Peyer's patch (tissue), 4 donors: ENCODE measurements at regions not wholly inside any gene's neighbourhood (a gene's known extent, or its start where the extent isn't known, plus 50 kb on each side); places are given as distances from the start of the nearest gene placed in this dataset.

ENCODE experiments used
- DNase-seq, 3 donors: peaks; one replicate each; pipeline ENCODE4 v3.0.0-alpha.2; 2017 to 2019
- H3K27ac ChIP-seq, 4 donors: fragments of 200-600 bp; sonication (generic); one replicate each; pipeline ENCODE4 v1.5.1; 2016 to 2019
- H3K27me3 ChIP-seq, 2 donors: fragments of 200-600 bp; sonication (generic); one replicate each; pipeline ENCODE4 v1.5.1; 2019
- H3K36me3 ChIP-seq, 3 donors: fragments of 200-600 bp; sonication (generic); one replicate each; pipeline ENCODE4 v1.5.1; 2016 to 2019
- H3K4me1 ChIP-seq, 4 donors: fragments of 200-600 bp; sonication (generic); one replicate each; pipeline ENCODE4 v1.5.1; 2016 to 2019
- H3K4me3 ChIP-seq, 4 donors: fragments of 200-600 bp; sonication (generic); 1 replicate in 3 of 4; 2 replicates in 1 of 4; pipeline ENCODE4 v1.5.1; 2016 to 2019; ENCODE audit warnings: mild to moderate bottlenecking in 1 of 4
- H3K9me3 ChIP-seq, 4 donors: fragments of 200-600 bp; sonication (generic); one replicate each; pipeline ENCODE4 v1.5.1; 2016 to 2019; ENCODE audit warnings: mild to moderate bottlenecking in 1 of 4
- CTCF ChIP-seq, 6 experiments: fragments of 450-650 bp in 4 of 6; fragments of 200-600 bp in 2 of 6; sonication (generic) in 1 of 6; IDR thresholded peaks; one replicate each; pipeline ENCODE4 v1.5.1; 2017 to 2019; ENCODE audit warnings: antibody characterized with exemption in 6 of 6, mild to moderate bottlenecking in 3 of 6, moderate library complexity in 1 of 6
- POLR2A ChIP-seq, 2 donors: fragments of 450-650 bp; IDR thresholded peaks; one replicate each; pipeline ENCODE4 v1.5.1; 2017; ENCODE audit warnings: antibody characterized with exemption in 2 of 2, mild to moderate bottlenecking in 2 of 2, moderate library complexity in 2 of 2

GRCh38 chr13:89791971-89792630 lies 1555.4 kb upstream of the MIR17HG start:
- DNase-seq: no peak
- H3K9me3 ChIP-seq: no peaks in the 10 kb centered on the region
- H3K36me3 ChIP-seq: no peaks in the 10 kb centered on the region
- H3K4me1 ChIP-seq: no peaks in the 10 kb centered on the region
- no peak for TF ChIP-seq CTCF (IDR thresholded peaks at IDR 0.05)
- TF ChIP-seq POLR2A (IDR thresholded peaks at IDR 0.05): no peak
- H3K27me3 ChIP-seq: no peaks in the 10 kb centered on the region
- H3K27ac ChIP-seq: no peak overlapping the region
- no peak overlapping the region for H3K4me3 ChIP-seq

GRCh38 chr13:89796196-89796595 lies 1551.3 kb upstream of the MIR17HG start:
- Histone ChIP-seq H3K4me3 (no peak overlapping the region), H3K36me3 (no peaks in the 10 kb centered on the region), H3K4me1 (no peaks in the 10 kb centered on the region), H3K27ac (no peak overlapping the region), H3K27me3 (no peaks in the 10 kb centered on the region), H3K9me3 (no peaks in the 10 kb centered on the region)
- DNase-seq: no peak
- no peak for TF ChIP-seq CTCF (IDR thresholded peaks at IDR 0.05)
- TF ChIP-seq POLR2A (IDR thresholded peaks at IDR 0.05): no peak

- Histone ChIP-seq H3K27me3 (no peaks in the 10 kb centered on the region), H3K4me1 (no peaks in the 10 kb centered on the region), H3K27ac (no peak overlapping the region), H3K9me3 (no peaks in the 10 kb centered on the region), H3K36me3 (no peaks in the 10 kb centered on the region), H3K4me3 (no peak overlapping the region)
- no peak for DNase-seq
- no peak for TF ChIP-seq POLR2A (IDR thresholded peaks at IDR 0.05)
- TF ChIP-seq CTCF (IDR thresholded peaks at IDR 0.05): no peak
Observed at GRCh38 chr13:89803839-89804238, 1543.6 kb upstream of the MIR17HG start.

- Histone ChIP-seq H3K27ac (no peak overlapping the region), H3K36me3 (no peaks in the 10 kb centered on the region), H3K27me3 (no peaks in the 10 kb centered on the region), H3K4me3 (no peak overlapping the region), H3K4me1 (no peaks in the 10 kb centered on the region), H3K9me3 (no peaks in the 10 kb centered on the region)
- TF ChIP-seq CTCF (IDR thresholded peaks at IDR 0.05): no peak
- no peak for TF ChIP-seq POLR2A (IDR thresholded peaks at IDR 0.05)
- DNase-seq: no peak
Observed at GRCh38 chr13:89806594-89806993, 1540.9 kb upstream of the MIR17HG start.

GRCh38 chr13:89812856-89813255 lies 1534.6 kb upstream of the MIR17HG start:
- DNase-seq: no peak
- no peak overlapping the region for H3K27ac ChIP-seq
- H3K4me1 ChIP-seq: no peaks in the 10 kb centered on the region
- TF ChIP-seq CTCF (IDR thresholded peaks at IDR 0.05): no peak
- TF ChIP-seq POLR2A (IDR thresholded peaks at IDR 0.05): no peak
- no peaks in the 10 kb centered on the region for H3K36me3 ChIP-seq
- no peaks in the 10 kb centered on the region for H3K27me3 ChIP-seq
- H3K9me3 ChIP-seq: no peaks in the 10 kb centered on the region
- no peak overlapping the region for H3K4me3 ChIP-seq

GRCh38 chr13:89816404-89816803 lies 1531.1 kb upstream of the MIR17HG start:
- no peak for DNase-seq
- TF ChIP-seq POLR2A (IDR thresholded peaks at IDR 0.05): no peak
- TF ChIP-seq CTCF (IDR thresholded peaks at IDR 0.05): no peak
- no peaks in the 10 kb centered on the region for H3K27me3 ChIP-seq
- no peak overlapping the region for H3K27ac ChIP-seq
- no peaks in the 10 kb centered on the region for H3K4me1 ChIP-seq
- no peak overlapping the region for H3K4me3 ChIP-seq
- H3K36me3 ChIP-seq: no peaks in the 10 kb centered on the region
- no peaks in the 10 kb centered on the region for H3K9me3 ChIP-seq
